ENCODE measurements at regions not wholly inside any gene's neighbourhood (a gene's known extent, or its start where the extent isn't known, plus 50 kb on each side); places are given as distances from the start of the nearest gene placed in this dataset.

GRCh38 chr13:59495299-59495698, 668.4 kb downstream of the DIAPH3 start:
- H3K36me3 ChIP-seq, result no peaks in the 10 kb centered on the region
- H3K9me3 ChIP-seq, result no peaks in the 10 kb centered on the region
- no peak overlapping the region for H3K27ac ChIP-seq
- H3K4me1 ChIP-seq (ENCODE audit: control insufficient read depth in 1 of 2, low read depth in 2 of 2), result no peaks in the 10 kb centered on the region
- no peak for ATAC-seq (ENCODE audit: insufficient number of reproducible peaks, low FRiP score, low read depth)
- no peak overlapping the region for H3K4me3 ChIP-seq
- TF ChIP-seq CTCF (IDR thresholded peaks at IDR 0.05), result no peak
- DNase-seq (ENCODE audit: low spot score), result no peak
- no peaks in the 10 kb centered on the region for H3K27me3 ChIP-seq (replicated peaks; ENCODE audit: insufficient read depth)

GRCh38 chr13:59495936-59496512, 667.7 kb downstream of the DIAPH3 start:
- Histone ChIP-seq H3K9me3 (no peaks in the 10 kb centered on the region), H3K4me1 (ENCODE audit: control insufficient read depth in 1 of 2, low read depth in 2 of 2) (no peaks in the 10 kb centered on the region), H3K4me3 (no peak overlapping the region), H3K27ac (no peak overlapping the region), H3K36me3 (no peaks in the 10 kb centered on the region), H3K27me3 (replicated peaks; ENCODE audit: insufficient read depth) (no peaks in the 10 kb centered on the region)
- ATAC-seq (ENCODE audit: insufficient number of reproducible peaks, low FRiP score, low read depth), result no peak
- no peak for TF ChIP-seq CTCF (IDR thresholded peaks at IDR 0.05)
- no peak for DNase-seq (ENCODE audit: low spot score)

GRCh38 chr13:59497621-59498247, 666.0 kb downstream of the DIAPH3 start:
- no peaks in the 10 kb centered on the region for H3K27me3 ChIP-seq (replicated peaks; ENCODE audit: insufficient read depth)
- no peaks in the 10 kb centered on the region for H3K9me3 ChIP-seq
- H3K36me3 ChIP-seq, result no peaks in the 10 kb centered on the region
- H3K27ac ChIP-seq, result no peak overlapping the region
- no peak for DNase-seq (ENCODE audit: low spot score)
- no peaks in the 10 kb centered on the region for H3K4me1 ChIP-seq (ENCODE audit: control insufficient read depth in 1 of 2, low read depth in 2 of 2)
- H3K4me3 ChIP-seq, result no peak overlapping the region
- no peak for ATAC-seq (ENCODE audit: insufficient number of reproducible peaks, low FRiP score, low read depth)
- no peak for TF ChIP-seq CTCF (IDR thresholded peaks at IDR 0.05)

DNA sequence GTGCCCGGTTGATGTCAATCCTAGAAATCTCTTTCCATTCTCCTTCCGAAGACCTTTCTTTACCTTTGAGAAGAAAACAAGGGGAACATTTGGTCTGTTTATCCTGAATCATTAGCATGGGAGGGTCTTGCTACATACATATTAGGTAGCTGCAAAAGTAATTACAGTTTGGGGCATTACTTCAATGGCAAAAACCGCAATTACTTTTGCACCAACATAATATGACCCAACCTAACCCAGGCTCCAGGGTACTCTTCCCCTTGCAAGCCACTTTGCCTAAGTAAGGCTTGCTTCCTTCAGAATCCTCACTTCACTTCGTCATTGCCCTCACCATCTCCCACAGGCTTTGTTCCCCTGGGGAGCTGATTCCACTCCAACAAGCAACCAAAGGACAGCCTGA, 662.7 kb downstream of the DIAPH3 start:
- Histone ChIP-seq H3K27me3 (replicated peaks; ENCODE audit: insufficient read depth) (no peaks in the 10 kb centered on the region), H3K9me3 (no peaks in the 10 kb centered on the region), H3K36me3 (no peaks in the 10 kb centered on the region), H3K27ac (no peak overlapping the region), H3K4me3 (no peak overlapping the region), H3K4me1 (ENCODE audit: control insufficient read depth in 1 of 2, low read depth in 2 of 2) (no peaks in the 10 kb centered on the region)
- no peak for DNase-seq (ENCODE audit: low spot score)
- TF ChIP-seq CTCF (IDR thresholded peaks at IDR 0.05), result no peak
- ATAC-seq (ENCODE audit: insufficient number of reproducible peaks, low FRiP score, low read depth), result no peak

DNA sequence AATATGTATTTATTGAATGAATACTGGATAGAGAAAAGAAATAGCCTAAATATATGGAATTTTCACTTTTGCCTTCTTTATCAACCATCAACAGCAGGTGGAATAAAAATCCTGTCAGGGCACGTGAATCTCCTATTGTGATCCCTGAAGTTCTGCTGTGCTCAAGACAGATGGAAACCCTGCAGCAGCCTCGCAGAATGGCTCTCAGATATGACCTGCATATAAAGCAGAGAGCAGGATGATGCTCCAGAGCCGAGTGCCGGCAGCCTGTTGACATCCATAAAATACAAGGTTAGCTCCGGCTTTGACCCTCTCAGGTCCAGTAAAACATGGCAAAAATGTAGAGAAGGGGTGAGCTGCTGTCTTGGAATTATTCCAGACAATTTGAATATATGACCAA, 659.3 kb downstream of the DIAPH3 start:
- H3K4me3 ChIP-seq, result no peak overlapping the region
- no peak overlapping the region for H3K27ac ChIP-seq
- no peaks in the 10 kb centered on the region for H3K9me3 ChIP-seq
- H3K36me3 ChIP-seq, result no peaks in the 10 kb centered on the region
- no peak for ATAC-seq (ENCODE audit: insufficient number of reproducible peaks, low FRiP score, low read depth)
- H3K4me1 ChIP-seq (ENCODE audit: control insufficient read depth in 1 of 2, low read depth in 2 of 2), result no peaks in the 10 kb centered on the region
- no peak for DNase-seq (ENCODE audit: low spot score)
- no peak for TF ChIP-seq CTCF (IDR thresholded peaks at IDR 0.05)
- H3K27me3 ChIP-seq (replicated peaks; ENCODE audit: insufficient read depth), result no peaks in the 10 kb centered on the region

All from thoracic aorta (tissue), 2 donors.